ENCODE measurements at regions not wholly inside any gene's neighbourhood (a gene's known extent, or its start where the extent isn't known, plus 50 kb on each side); places are given as distances from the start of the nearest gene placed in this dataset.

DNA sequence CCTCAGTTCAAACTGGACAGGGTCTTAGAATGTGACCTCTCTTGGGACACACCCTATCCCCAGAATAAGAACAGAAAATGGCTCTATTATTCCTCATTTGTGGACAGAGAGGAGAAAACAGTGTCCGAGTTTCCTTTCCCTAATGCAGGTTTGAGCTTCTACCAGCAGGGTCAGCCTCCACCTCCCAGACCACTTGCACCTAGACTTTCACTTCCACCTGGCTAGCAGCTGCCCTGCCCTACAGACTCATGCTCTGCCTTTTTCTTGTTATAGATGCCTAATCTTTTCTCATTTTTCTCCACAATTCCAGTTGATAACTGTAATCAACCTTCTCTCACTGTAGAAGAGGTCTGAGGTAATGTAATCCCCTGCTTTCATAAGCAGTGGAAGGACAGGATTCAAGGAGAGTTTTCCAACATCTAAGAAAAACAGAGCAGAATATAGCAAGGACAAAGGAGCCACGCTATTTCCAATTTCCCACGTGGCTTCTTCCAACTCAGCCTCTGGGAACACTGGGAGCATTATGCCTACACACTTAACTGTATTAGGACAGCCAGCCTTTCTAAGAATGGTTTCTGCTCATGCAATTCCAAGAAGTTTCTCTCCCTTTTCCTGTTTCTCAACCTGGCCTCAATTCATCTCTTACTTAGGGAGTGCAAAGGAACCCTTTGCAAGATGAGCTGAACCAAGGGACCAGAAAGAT lies 239.8 kb downstream of the BCL11A start:
- DNase-seq, result no peak
- Mint-ChIP-seq H3K36me3 (no peaks in the 10 kb centered on the region), H3K4me1 (peaks cover 73 to 93% (median 82%) of the 10 kb centered on the region in 3 donors), H3K27me3 (no peaks in the 10 kb centered on the region), H3K9me3 (no peaks in the 10 kb centered on the region), H3K4me3 (peak overlapping the region in 5 of 8 donors; percentile 37 to 78 (median 60)), H3K27ac (peak overlapping the region in 5 of 6 donors; percentile 38 to 86 (median 63))
- ATAC-seq (ENCODE audit: low read depth in 2 of 2), result no peak

DNA sequence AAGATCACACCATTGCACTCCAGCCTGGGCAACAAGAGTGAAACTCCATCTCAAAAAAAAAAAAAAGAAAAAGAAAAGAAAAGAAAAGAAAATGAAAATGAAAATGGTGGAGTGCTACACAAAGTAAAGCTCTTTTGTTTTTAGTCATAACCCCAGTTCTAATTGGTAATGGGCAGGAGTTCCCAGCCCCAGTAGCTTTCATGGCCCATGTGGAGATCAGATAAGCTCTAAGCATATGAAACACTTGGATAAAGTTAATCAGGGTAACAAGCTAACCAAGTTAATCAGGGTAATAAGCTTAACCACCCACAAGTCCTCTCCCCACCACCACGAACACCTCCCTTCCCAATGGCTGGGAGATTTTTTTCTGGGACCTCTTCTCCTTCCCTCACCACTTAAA lies 240.8 kb downstream of the BCL11A start:
- Mint-ChIP-seq H3K4me1 (peaks cover 66 to 92% (median 72%) of the 10 kb centered on the region in 3 donors), H3K27me3 (no peaks in the 10 kb centered on the region), H3K4me3 (peak overlapping the region in 4 of 8 donors; percentile 30 to 78 (median 72)), H3K36me3 (no peaks in the 10 kb centered on the region), H3K9me3 (no peaks in the 10 kb centered on the region), H3K27ac (peak overlapping the region in 2 of 6 donors; percentile 76 to 86)
- DNase-seq (peak; percentile 18), ATAC-seq (ENCODE audit: low read depth in 2 of 2) (peak in 1 of 2 donors; percentile 16)

DNA sequence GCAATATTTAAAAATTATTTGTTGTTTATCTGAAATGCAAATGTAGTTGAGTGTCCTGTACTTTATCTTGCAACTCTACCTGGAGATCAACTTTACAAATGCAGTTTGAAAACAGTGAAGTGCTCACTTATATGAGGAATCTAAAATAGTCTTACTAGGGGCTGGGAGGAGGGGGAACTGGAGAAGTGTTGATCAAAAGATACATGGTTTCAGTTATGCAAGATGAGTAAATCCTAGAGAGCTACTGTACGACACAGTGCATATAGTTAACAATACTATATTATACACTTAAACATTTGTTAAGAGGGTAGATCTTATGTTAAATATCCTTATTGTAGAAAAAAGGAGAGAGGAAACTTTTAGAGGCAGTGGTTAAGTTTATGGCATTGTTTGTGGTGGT lies 241.9 kb downstream of the BCL11A start:
- no peaks in the 10 kb centered on the region for H3K9me3 Mint-ChIP-seq
- H3K36me3 Mint-ChIP-seq, result no peaks in the 10 kb centered on the region
- H3K27ac Mint-ChIP-seq, result peak overlapping the region in 1 of 6 donors; percentile 61
- H3K27me3 Mint-ChIP-seq, result no peaks in the 10 kb centered on the region
- no peak for ATAC-seq (ENCODE audit: low read depth in 2 of 2)
- DNase-seq, result no peak
- peaks cover 65 to 90% (median 68%) of the 10 kb centered on the region in 3 donors for H3K4me1 Mint-ChIP-seq
- peak overlapping the region in 4 of 8 donors; percentile 16 to 65 (median 47) for H3K4me3 Mint-ChIP-seq

DNA sequence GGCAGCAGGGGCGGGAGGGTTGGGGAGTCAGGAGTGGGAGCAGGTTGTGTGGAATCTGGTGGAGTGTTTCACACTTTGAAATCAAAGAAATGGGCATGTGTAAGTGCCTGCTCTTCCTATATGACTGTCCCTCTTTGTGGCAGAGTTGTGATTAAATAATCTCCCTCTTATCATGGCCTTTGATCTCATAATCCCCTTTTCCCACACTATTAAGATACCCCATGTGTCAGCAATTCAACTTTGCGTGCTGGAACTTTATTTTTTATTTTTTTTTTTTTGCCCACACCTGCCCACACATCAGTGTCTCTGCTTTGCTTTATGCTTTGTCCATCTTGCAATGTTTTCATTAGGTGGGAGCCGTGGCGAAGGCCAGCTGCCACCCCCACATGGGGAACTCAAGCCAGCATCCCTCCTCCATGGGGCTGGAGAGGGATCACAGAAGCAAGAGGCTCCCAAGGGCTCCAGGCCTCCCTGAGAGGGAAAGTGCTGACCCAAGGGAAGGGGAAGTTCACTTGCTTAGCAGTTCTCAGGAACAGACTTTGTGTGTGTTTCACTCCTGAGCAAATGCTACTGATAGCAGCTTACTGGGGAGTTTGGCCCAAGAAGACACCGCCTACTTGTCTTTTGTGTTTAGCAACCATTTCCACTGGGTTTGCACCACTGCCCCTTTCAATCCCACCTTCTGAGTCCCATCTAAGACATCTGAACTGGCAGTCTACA lies 243.4 kb downstream of the BCL11A start:
- Mint-ChIP-seq H3K4me3 (peak overlapping the region in 2 of 8 donors; percentile 23 to 25), H3K9me3 (no peaks in the 10 kb centered on the region), H3K27ac (peak overlapping the region in 2 of 6 donors; percentile 52 to 61), H3K4me1 (peaks cover 56 to 86% (median 62%) of the 10 kb centered on the region in 3 donors), H3K27me3 (no peaks in the 10 kb centered on the region), H3K36me3 (no peaks in the 10 kb centered on the region)
- ATAC-seq (ENCODE audit: low read depth in 2 of 2) (no peak), DNase-seq (no peak)

DNA sequence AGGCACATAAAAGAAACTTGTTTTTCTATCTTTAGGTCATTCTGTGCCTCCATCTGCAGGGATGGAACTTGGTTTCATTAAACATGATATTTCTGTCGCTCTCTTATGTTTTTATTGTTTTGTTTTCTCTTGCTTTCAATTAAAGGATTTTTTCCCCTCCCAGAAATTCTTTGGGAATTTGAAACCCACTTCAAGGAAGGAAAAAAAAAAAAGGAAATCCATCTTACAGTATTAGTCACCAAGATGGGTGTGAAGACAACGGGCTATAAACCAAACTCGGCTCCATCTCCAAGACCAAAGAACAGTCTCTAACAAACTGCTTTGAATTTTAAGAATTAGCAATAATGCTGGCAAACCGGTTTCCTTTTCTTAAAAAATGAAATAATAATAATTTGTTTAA lies 244.1 kb downstream of the BCL11A start:
- DNase-seq (no peak), ATAC-seq (ENCODE audit: low read depth in 2 of 2) (no peak)
- peak overlapping the region in 2 of 6 donors; percentile 52 to 81 for H3K27ac Mint-ChIP-seq
- H3K36me3 Mint-ChIP-seq, result no peaks in the 10 kb centered on the region
- H3K9me3 Mint-ChIP-seq, result no peaks in the 10 kb centered on the region
- peaks cover 49 to 81% (median 57%) of the 10 kb centered on the region in 3 donors for H3K4me1 Mint-ChIP-seq
- no peaks in the 10 kb centered on the region for H3K27me3 Mint-ChIP-seq
- H3K4me3 Mint-ChIP-seq, result no peak overlapping the region

DNA sequence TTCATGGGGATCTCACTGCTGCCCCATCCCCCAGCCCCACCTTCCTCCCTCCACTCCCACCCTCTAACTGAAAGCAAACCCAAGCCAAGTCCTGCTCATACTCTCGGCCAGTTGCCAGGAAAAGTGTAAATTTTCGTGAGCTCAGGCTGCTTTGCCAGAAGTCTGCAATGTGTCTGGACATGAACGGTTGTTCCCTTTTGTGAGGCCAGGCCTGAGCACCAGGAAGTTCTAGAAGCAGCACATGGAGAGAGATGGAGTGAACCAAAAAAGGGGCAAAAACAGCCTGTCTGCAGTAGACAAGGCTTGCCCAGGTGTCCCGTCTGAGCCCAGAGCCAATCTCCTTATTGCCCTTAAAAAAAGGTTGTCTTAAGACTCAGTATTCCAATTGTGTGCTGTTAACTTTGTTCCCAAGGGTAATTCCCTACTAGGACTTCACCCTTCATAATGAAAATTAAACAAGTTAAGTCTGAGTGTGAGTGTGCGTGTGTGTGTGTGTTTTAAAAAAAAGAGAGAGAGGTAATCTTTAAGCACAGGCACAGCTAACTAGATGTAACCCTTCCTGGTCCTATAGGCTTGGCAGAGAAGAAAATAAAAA lies 247.1 kb downstream of the BCL11A start:
- Mint-ChIP-seq H3K4me1 (peaks cover 41 to 75% (median 51%) of the 10 kb centered on the region in 3 donors), H3K36me3 (no peaks in the 10 kb centered on the region), H3K27ac (peak overlapping the region in 5 of 6 donors; percentile 6 to 76 (median 57)), H3K4me3 (peak overlapping the region in 2 of 8 donors; percentile 21 to 22), H3K9me3 (no peaks in the 10 kb centered on the region), H3K27me3 (no peaks in the 10 kb centered on the region)
- ATAC-seq (ENCODE audit: low read depth in 2 of 2), result no peak
- DNase-seq, result no peak

DNA sequence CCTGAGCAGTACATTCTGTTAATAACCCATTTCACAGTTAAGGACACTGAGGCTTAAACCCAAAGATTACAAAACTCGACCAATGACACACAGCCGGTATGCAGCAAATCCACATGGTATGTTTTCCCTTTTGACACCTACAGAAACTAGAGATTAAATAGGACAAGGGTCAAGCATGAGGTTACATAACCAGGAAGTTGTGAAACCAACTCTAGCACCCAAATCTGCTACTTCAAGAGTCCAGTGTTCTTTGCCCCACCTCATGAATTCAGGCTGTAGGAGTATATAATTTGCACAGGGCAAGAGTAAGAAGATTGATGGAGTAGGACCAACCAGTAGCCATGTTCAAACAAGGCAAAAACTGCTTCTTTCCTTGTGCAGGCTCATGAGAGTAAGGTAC lies 249.8 kb downstream of the BCL11A start:
- Mint-ChIP-seq H3K4me3 (no peak overlapping the region), H3K27ac (peak overlapping the region in 1 of 6 donors; percentile 32), H3K36me3 (no peaks in the 10 kb centered on the region), H3K27me3 (no peaks in the 10 kb centered on the region), H3K4me1 (peaks cover 29 to 53% (median 36%) of the 10 kb centered on the region in 3 donors), H3K9me3 (no peaks in the 10 kb centered on the region)
- no peak for ATAC-seq (ENCODE audit: low read depth in 2 of 2)
- DNase-seq, result no peak

DNA sequence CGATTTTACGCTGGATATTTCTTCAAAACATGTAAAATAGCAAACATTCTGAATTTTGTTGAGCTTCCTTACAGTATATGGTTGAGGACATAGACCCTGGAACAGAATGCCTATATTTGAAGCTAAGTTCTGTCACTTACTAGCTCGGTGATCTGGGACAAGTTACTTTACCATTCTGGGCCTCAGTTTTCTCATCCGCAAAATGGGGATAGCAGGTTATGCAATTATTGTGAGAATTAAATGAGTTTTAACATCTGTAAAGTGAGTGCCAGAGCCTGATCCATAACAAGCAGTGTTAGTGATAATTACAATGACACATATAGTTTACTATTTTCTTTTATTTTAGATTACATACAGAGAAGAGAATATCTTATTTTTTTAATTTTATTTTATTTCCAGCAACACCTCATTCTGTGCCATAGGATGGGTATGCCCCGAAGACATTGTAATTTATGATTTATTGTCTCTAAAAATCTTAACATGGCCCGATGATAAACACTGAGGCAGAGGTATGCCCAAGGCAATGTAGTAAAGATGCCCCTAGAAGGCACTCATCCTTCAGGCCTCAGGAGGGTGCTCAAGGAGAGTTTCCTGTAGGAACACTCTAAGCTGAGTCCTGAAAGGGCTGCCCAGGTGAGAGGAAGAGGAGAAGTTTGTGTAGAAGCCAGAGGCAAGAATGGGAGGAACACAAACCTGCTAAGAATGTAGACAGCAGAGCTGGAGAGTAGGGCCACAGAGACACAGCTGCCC lies 250.9 kb downstream of the BCL11A start:
- Mint-ChIP-seq H3K27me3 (no peaks in the 10 kb centered on the region), H3K9me3 (no peaks in the 10 kb centered on the region), H3K4me3 (peak overlapping the region in 2 of 8 donors; percentile 5 to 40), H3K27ac (peak overlapping the region in 3 of 6 donors; percentile 26 to 38 (median 31)), H3K4me1 (peaks cover 25 to 43% (median 36%) of the 10 kb centered on the region in 3 donors), H3K36me3 (no peaks in the 10 kb centered on the region)
- no peak for DNase-seq
- no peak for ATAC-seq (ENCODE audit: low read depth in 2 of 2)

DNA sequence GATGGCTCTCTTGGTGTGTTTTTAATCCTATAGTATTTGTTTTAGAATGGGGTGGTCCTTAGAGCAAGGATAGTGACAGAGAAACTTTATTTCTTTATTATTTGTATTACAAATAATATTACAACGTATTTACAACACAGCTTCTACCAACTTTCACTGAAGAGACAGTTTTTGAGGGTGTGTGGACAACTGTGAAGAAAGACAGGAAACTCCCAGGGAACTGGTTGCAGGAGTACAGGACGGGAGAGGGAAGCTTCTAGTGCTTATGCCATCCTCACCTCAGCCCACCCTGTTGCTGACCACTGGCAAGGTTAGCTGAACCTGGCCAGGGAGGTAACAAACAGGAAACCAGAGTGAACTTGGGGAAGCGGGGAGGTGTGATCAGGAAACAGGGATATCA lies 251.7 kb downstream of the BCL11A start:
- Mint-ChIP-seq H3K27me3 (no peaks in the 10 kb centered on the region), H3K36me3 (no peaks in the 10 kb centered on the region), H3K4me3 (no peak overlapping the region), H3K27ac (peak overlapping the region in 1 of 6 donors; percentile 34), H3K9me3 (no peaks in the 10 kb centered on the region), H3K4me1 (peaks cover 24 to 42% (median 36%) of the 10 kb centered on the region in 3 donors)
- ATAC-seq (ENCODE audit: low read depth in 2 of 2) (no peak), DNase-seq (no peak)

DNA sequence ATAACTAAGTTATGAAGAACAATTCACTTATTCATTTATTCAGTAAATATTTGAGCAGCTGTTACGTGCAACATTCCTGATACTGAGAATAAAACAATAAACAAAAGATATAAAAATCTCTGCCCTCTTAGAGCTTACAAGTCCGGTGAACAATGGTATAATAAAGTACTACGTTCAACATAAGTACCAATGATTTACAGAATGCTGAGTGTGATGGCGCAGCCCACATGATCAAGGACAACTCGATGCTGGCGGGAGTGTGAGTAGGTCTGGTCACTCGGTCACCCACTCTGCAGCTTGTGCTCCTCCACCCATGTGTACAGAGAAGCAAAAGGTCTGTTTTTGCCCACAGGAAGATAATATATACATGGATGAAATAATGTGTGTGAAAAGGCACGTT lies 254.3 kb downstream of the BCL11A start:
- H3K4me3 Mint-ChIP-seq, result no peak overlapping the region
- H3K4me1 Mint-ChIP-seq, result peaks cover 36 to 52% (median 36%) of the 10 kb centered on the region in 3 donors
- H3K27ac Mint-ChIP-seq, result no peak overlapping the region
- H3K36me3 Mint-ChIP-seq, result no peaks in the 10 kb centered on the region
- ATAC-seq (ENCODE audit: low read depth in 2 of 2) (no peak), DNase-seq (no peak)
- no peaks in the 10 kb centered on the region for H3K27me3 Mint-ChIP-seq
- no peaks in the 10 kb centered on the region for H3K9me3 Mint-ChIP-seq

DNA sequence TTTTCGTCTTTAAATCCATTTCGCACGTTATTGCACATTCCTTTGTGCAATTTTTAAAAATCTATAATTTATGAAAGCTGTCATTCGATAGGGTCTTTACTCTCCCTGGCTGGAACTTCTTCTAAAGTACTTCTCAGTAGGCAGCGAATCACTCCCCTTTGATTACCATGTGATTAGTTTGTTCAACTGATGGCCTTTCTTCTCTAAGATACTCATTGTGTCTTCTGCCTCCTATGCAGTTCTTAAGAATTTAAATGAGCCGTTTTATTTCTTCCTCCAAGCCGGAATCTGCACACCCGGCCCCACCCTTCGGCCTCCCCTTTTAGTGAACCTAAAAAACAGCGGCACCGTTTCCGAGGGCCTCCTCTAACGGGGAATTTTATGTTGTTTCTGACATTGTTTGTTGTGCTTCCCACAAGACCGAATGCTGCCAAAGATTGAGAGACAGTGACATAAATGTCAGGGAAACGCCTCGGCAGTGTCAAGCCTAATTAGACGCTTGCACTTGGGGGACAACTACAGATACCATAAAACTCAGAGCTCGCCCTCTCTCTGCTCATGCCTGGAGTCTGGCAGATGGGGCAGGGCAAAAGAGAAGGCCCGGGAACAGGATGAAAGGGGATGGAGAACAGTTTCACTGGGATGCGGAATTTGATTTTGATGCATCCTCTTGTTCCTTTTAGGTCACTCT lies 255.3 kb downstream of the BCL11A start:
- Mint-ChIP-seq H3K36me3 (no peaks in the 10 kb centered on the region), H3K4me1 (peaks cover 26 to 48% (median 28%) of the 10 kb centered on the region in 3 donors), H3K9me3 (no peaks in the 10 kb centered on the region), H3K4me3 (no peak overlapping the region), H3K27me3 (no peaks in the 10 kb centered on the region), H3K27ac (peak overlapping the region in 2 of 6 donors; percentile 3 to 74)
- DNase-seq, result no peak
- no peak for ATAC-seq (ENCODE audit: low read depth in 2 of 2)

DNA sequence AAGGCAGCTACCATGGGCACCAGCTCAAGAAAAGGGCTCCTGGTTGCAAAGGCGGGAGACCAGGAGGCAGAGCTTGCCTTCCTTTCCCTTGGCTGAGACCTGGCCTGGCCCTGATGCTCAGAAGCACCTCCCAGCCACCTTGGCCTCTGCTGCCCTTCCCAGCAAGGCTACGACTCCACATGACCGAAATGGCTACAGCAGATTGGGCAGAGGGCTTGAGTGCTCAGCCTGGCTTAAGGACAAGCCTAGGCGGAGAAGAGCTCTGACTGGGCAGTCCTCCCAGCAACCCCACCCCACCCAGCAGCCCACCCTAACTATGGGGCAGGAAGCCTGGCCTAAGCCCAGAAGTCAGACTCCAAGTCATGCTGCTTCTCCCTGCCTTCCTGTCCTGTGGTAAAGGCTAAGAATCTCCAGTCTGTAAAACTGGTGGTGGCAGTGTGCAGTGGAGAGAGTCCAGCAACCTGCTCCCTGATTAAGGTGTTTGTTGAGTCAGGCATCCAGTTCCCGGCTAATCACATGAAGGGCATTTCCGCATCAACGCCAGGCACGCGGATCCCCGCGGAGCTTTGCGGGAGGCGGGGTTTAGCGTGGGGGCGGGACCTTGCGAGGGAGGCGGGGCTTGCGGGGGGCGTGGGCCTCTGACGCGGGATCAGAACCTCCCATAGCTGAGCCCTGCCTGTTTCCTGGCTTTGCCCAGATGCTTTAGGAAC lies 256.0 kb downstream of the BCL11A start:
- Mint-ChIP-seq H3K27ac (peak overlapping the region in 4 of 6 donors; percentile 42 to 90 (median 73)), H3K36me3 (no peaks in the 10 kb centered on the region)
- ATAC-seq (ENCODE audit: low read depth in 2 of 2), result peak; percentile 41 to 50

More for the DNA sequence above, 256.0 kb downstream of the BCL11A start:
- Mint-ChIP-seq H3K27me3 (no peaks in the 10 kb centered on the region), H3K4me1 (peaks cover 19 to 43% (median 25%) of the 10 kb centered on the region in 3 donors), H3K9me3 (no peaks in the 10 kb centered on the region), H3K4me3 (peak overlapping the region in 1 of 8 donors; percentile 30)
- no peak for DNase-seq

Measured in naive B cell (primary cell).